ENCODE measurements at regions not wholly inside any gene's neighbourhood (a gene's known extent, or its start where the extent isn't known, plus 50 kb on each side); places are given as distances from the start of the nearest gene placed in this dataset.
"Not testable (repeated sequence)": the region's sequence is repeated elsewhere in the genome, so short reads cannot be mapped to it uniquely, and the experiment has no call there.

GRCh38 chr3:130151555-130151954 is 69.9 kb downstream of the ALG1L2 start:
- DNase-seq; H3K4me3 ChIP-seq; H3K9me3 ChIP-seq; H3K36me3 ChIP-seq (ENCODE audit: low read depth); intact Hi-C loops (cut with DNase I, micrococcal nuclease); H3K4me1 ChIP-seq (ENCODE audit: low read depth); ATAC-seq: not testable (repeated sequence)

- DNase-seq; H3K4me3 ChIP-seq; H3K4me1 ChIP-seq (ENCODE audit: low read depth); ATAC-seq; intact Hi-C loops (cut with DNase I, micrococcal nuclease); H3K36me3 ChIP-seq (ENCODE audit: low read depth); H3K9me3 ChIP-seq: not testable (repeated sequence)
These were observed 71.6 kb downstream of the ALG1L2 start for GRCh38 chr3:130153247-130153646.

- H3K4me3 ChIP-seq; H3K36me3 ChIP-seq (ENCODE audit: low read depth); H3K4me1 ChIP-seq (ENCODE audit: low read depth); intact Hi-C loops (cut with DNase I, micrococcal nuclease); DNase-seq; H3K9me3 ChIP-seq; ATAC-seq: not testable (repeated sequence)
These were observed 73.8 kb downstream of the ALG1L2 start for GRCh38 chr3:130155464-130155863.

- H3K4me1 ChIP-seq (ENCODE audit: low read depth); ATAC-seq; H3K4me3 ChIP-seq; intact Hi-C loops (cut with DNase I, micrococcal nuclease); H3K36me3 ChIP-seq (ENCODE audit: low read depth); DNase-seq; H3K9me3 ChIP-seq: not testable (repeated sequence)
These were observed 85.2 kb downstream of the ALG1L2 start for GRCh38 chr3:130166856-130167255.

GRCh38 chr3:130175195-130175594 is 93.6 kb downstream of the ALG1L2 start:
- DNase-seq; intact Hi-C loops (cut with DNase I, micrococcal nuclease); H3K36me3 ChIP-seq (ENCODE audit: low read depth); H3K4me3 ChIP-seq; H3K4me1 ChIP-seq (ENCODE audit: low read depth); ATAC-seq; H3K9me3 ChIP-seq: not testable (repeated sequence)

- H3K4me1 ChIP-seq (ENCODE audit: low read depth); intact Hi-C loops (cut with DNase I, micrococcal nuclease); H3K36me3 ChIP-seq (ENCODE audit: low read depth); ATAC-seq; DNase-seq; H3K9me3 ChIP-seq; H3K4me3 ChIP-seq: not testable (repeated sequence)
These were observed 95.0 kb downstream of the ALG1L2 start for GRCh38 chr3:130176476-130177256.

- H3K9me3 ChIP-seq; DNase-seq; H3K4me1 ChIP-seq (ENCODE audit: low read depth); H3K4me3 ChIP-seq; intact Hi-C loops (cut with DNase I, micrococcal nuclease); ATAC-seq; H3K36me3 ChIP-seq (ENCODE audit: low read depth): not testable (repeated sequence)
These were observed 97.2 kb downstream of the ALG1L2 start for GRCh38 chr3:130178835-130179234.

- ATAC-seq; intact Hi-C loops (cut with DNase I, micrococcal nuclease): not testable (repeated sequence)
These were observed 97.8 kb downstream of the ALG1L2 start for GRCh38 chr3:130179353-130179970.

GRCh38 chr3:130182475-130182874 is 100.8 kb downstream of the ALG1L2 start:
- not testable (repeated sequence) for ATAC-seq

More at GRCh38 chr3:130179353-130179970, 97.8 kb downstream of the ALG1L2 start:
- H3K4me3 ChIP-seq; H3K36me3 ChIP-seq (ENCODE audit: low read depth); H3K9me3 ChIP-seq; H3K4me1 ChIP-seq (ENCODE audit: low read depth): not testable (repeated sequence)
- DNase-seq = peak in 2 of 3 donors; percentile 30 to 79

GRCh38 chr3:130183689-130184088 is 102.1 kb downstream of the ALG1L2 start:
- H3K4me3 ChIP-seq; DNase-seq; H3K36me3 ChIP-seq (ENCODE audit: low read depth); intact Hi-C loops (cut with DNase I, micrococcal nuclease); H3K9me3 ChIP-seq; ATAC-seq; H3K4me1 ChIP-seq (ENCODE audit: low read depth): not testable (repeated sequence)

More at GRCh38 chr3:130182475-130182874, 100.8 kb downstream of the ALG1L2 start:
- H3K9me3 ChIP-seq; H3K4me1 ChIP-seq (ENCODE audit: low read depth); intact Hi-C loops (cut with DNase I, micrococcal nuclease); H3K36me3 ChIP-seq (ENCODE audit: low read depth); DNase-seq; H3K4me3 ChIP-seq: not testable (repeated sequence)

- H3K9me3 ChIP-seq; DNase-seq; H3K4me3 ChIP-seq; H3K4me1 ChIP-seq (ENCODE audit: low read depth); H3K36me3 ChIP-seq (ENCODE audit: low read depth); ATAC-seq; intact Hi-C loops (cut with DNase I, micrococcal nuclease): not testable (repeated sequence)
These were observed 102.8 kb downstream of the ALG1L2 start for GRCh38 chr3:130184152-130185024.

GRCh38 chr3:130201272-130201671 is 119.6 kb downstream of the ALG1L2 start:
- ATAC-seq; H3K9me3 ChIP-seq; H3K4me3 ChIP-seq; H3K4me1 ChIP-seq (ENCODE audit: low read depth); DNase-seq; H3K36me3 ChIP-seq (ENCODE audit: low read depth); intact Hi-C loops (cut with DNase I, micrococcal nuclease): not testable (repeated sequence)

GRCh38 chr3:130203633-130204032 is 122.0 kb downstream of the ALG1L2 start:
- ATAC-seq; DNase-seq; intact Hi-C loops (cut with DNase I, micrococcal nuclease); H3K4me3 ChIP-seq; H3K9me3 ChIP-seq; H3K4me1 ChIP-seq (ENCODE audit: low read depth); H3K36me3 ChIP-seq (ENCODE audit: low read depth): not testable (repeated sequence)

Data from mucosa of descending colon (tissue), 3 donors.